Mucosa of rectum (tissue), 2 donors: ENCODE measurements at regions not wholly inside any gene's neighbourhood (a gene's known extent, or its start where the extent isn't known, plus 50 kb on each side); places are given as distances from the start of the nearest gene placed in this dataset.

Experiments used
- H3K27ac ChIP-seq, 2 donors: one replicate each; pipeline ENCODE4 v1.7.0; 2013; ENCODE audit warnings: inconsistent platforms in 2 of 2, low read depth in 2 of 2, low read length in 2 of 2
- H3K27me3 ChIP-seq, 2 donors: one replicate each; pipeline ENCODE4 v1.7.0; 2013; ENCODE audit warnings: low read length in 2 of 2; ENCODE audit not compliant: control insufficient read depth in 2 of 2, insufficient read depth in 2 of 2
- H3K36me3 ChIP-seq, 2 donors: one replicate each; pipeline ENCODE4 v1.7.0; 2013; ENCODE audit warnings: low read length in 2 of 2; ENCODE audit not compliant: control insufficient read depth in 2 of 2, insufficient read depth in 2 of 2
- H3K4me1 ChIP-seq, 2 donors: one replicate each; pipeline ENCODE4 v1.7.0; 2013; ENCODE audit warnings: low read length in 2 of 2, mild to moderate bottlenecking in 1 of 2; ENCODE audit not compliant: control insufficient read depth in 2 of 2, insufficient read depth in 2 of 2
- H3K4me3 ChIP-seq, 2 donors: one replicate each; pipeline ENCODE4 v1.7.0; 2013; ENCODE audit warnings: low read length in 2 of 2
- H3K9ac ChIP-seq, 2 donors: one replicate each; pipeline ENCODE4 v1.7.0; 2013; ENCODE audit warnings: low read length in 2 of 2, low read depth in 1 of 2, mild to moderate bottlenecking in 1 of 2
- H3K9me3 ChIP-seq, 2 donors: one replicate each; pipeline ENCODE4 v1.7.0; 2013; ENCODE audit warnings: low read length in 2 of 2; ENCODE audit not compliant: control insufficient read depth in 2 of 2
- donor health status: healthy.
- donor health status: Normal muscosa, but diverticular disease.

DNA sequence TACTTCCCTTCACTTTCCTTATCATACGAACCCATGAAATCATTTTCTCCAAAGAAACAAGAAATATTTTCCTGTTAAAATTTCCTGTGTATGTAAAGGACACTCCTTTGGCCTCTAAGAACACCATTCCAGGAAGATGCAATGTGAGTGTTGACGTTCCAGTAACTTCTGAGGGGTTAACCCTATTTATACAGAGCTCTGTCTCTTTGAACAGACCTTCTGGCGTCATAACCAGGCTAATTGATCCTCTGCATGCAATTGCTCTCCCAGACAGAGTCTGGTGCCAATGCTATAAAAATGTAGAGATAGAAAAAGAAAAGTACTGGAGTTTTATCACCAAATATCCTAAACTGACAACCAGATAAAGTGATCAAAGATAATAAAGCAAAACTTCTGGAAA lies 218.5 kb downstream of the TLE1 start:
- no peak overlapping the region for H3K9ac ChIP-seq
- H3K4me1 ChIP-seq = no peaks in the 10 kb centered on the region
- H3K9me3 ChIP-seq = no peaks in the 10 kb centered on the region
- H3K27me3 ChIP-seq = no peaks in the 10 kb centered on the region
- no peaks in the 10 kb centered on the region for H3K36me3 ChIP-seq
- no peak overlapping the region for H3K27ac ChIP-seq
- H3K4me3 ChIP-seq = no peak overlapping the region

DNA sequence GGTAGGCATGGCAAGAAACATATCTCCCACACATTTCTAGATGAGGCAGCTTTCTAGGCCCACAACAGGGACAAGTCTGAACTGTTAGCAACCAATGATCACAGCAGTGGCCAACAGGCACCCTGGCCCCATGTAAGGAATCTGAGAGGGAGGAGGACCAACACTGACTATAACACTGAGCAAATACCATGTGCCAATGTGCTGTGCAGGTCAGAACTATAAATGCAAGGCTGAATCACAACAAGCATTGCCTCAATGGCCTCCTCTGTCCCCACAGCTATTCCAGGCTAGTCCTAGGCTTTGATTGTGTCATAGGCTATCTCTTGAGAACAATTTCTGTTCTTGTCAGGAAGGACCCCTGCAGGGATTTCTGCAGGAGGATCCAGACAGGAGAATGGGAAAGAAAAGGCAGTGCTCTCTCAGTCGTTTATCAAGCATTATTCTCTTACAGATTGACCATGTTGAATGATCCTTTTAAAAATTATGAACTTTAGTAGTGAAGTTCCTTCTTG lies 221.2 kb downstream of the TLE1 start:
- Histone ChIP-seq H3K4me3 (no peak overlapping the region), H3K36me3 (no peaks in the 10 kb centered on the region), H3K27ac (no peak overlapping the region), H3K27me3 (no peaks in the 10 kb centered on the region), H3K4me1 (no peaks in the 10 kb centered on the region), H3K9me3 (no peaks in the 10 kb centered on the region), H3K9ac (no peak overlapping the region)

GRCh38 chr9:81466981-81467380 lies 222.4 kb downstream of the TLE1 start:
- no peaks in the 10 kb centered on the region for H3K4me1 ChIP-seq
- H3K36me3 ChIP-seq = no peaks in the 10 kb centered on the region
- H3K4me3 ChIP-seq = no peak overlapping the region
- H3K9me3 ChIP-seq = no peaks in the 10 kb centered on the region
- no peaks in the 10 kb centered on the region for H3K27me3 ChIP-seq
- H3K9ac ChIP-seq = no peak overlapping the region
- H3K27ac ChIP-seq = no peak overlapping the region

GRCh38 chr9:81465468-81466011 lies 223.8 kb downstream of the TLE1 start:
- Histone ChIP-seq H3K9me3 (no peaks in the 10 kb centered on the region), H3K4me3 (no peak overlapping the region), H3K9ac (no peak overlapping the region), H3K27ac (no peak overlapping the region), H3K4me1 (no peaks in the 10 kb centered on the region), H3K27me3 (no peaks in the 10 kb centered on the region), H3K36me3 (no peaks in the 10 kb centered on the region)

- Histone ChIP-seq H3K36me3 (no peaks in the 10 kb centered on the region), H3K4me1 (no peaks in the 10 kb centered on the region), H3K27me3 (no peaks in the 10 kb centered on the region), H3K9me3 (no peaks in the 10 kb centered on the region), H3K9ac (no peak overlapping the region), H3K4me3 (no peak overlapping the region), H3K27ac (no peak overlapping the region)
These were observed 226.5 kb downstream of the TLE1 start for GRCh38 chr9:81462801-81463200.

- Histone ChIP-seq H3K27ac (no peak overlapping the region), H3K4me1 (no peaks in the 10 kb centered on the region), H3K4me3 (no peak overlapping the region), H3K9me3 (no peaks in the 10 kb centered on the region), H3K36me3 (no peaks in the 10 kb centered on the region), H3K27me3 (no peaks in the 10 kb centered on the region), H3K9ac (no peak overlapping the region)
These were observed 228.2 kb downstream of the TLE1 start for GRCh38 chr9:81461196-81461595.

DNA sequence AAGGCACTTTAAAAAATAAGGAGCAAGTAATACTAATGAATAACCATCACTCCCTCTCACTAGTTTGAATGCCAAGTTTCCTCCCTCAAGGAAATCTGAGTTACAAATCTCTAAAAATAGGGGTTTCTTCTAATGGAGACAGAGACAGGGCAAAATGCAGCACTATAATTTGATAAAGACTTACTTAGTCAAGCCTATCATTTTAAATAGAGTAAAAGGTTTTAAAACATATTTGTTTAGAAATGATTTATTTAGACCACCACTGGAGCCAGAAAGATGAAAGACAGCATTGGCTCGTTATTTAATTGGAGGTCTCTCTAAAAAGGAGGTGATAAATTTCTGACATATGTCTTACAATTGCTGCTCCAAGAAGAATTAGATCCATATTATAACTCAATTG lies 228.7 kb downstream of the TLE1 start:
- H3K4me3 ChIP-seq = no peak overlapping the region
- H3K9ac ChIP-seq = no peak overlapping the region
- no peaks in the 10 kb centered on the region for H3K27me3 ChIP-seq
- no peaks in the 10 kb centered on the region for H3K36me3 ChIP-seq
- H3K4me1 ChIP-seq = no peaks in the 10 kb centered on the region
- H3K27ac ChIP-seq = no peak overlapping the region
- H3K9me3 ChIP-seq = no peaks in the 10 kb centered on the region

- H3K9me3 ChIP-seq = no peaks in the 10 kb centered on the region
- no peaks in the 10 kb centered on the region for H3K27me3 ChIP-seq
- H3K36me3 ChIP-seq = no peaks in the 10 kb centered on the region
- H3K4me1 ChIP-seq = no peaks in the 10 kb centered on the region
- H3K9ac ChIP-seq = no peak overlapping the region
- no peak overlapping the region for H3K4me3 ChIP-seq
- H3K27ac ChIP-seq = no peak overlapping the region
These were observed 229.8 kb downstream of the TLE1 start for GRCh38 chr9:81459591-81459990.

DNA sequence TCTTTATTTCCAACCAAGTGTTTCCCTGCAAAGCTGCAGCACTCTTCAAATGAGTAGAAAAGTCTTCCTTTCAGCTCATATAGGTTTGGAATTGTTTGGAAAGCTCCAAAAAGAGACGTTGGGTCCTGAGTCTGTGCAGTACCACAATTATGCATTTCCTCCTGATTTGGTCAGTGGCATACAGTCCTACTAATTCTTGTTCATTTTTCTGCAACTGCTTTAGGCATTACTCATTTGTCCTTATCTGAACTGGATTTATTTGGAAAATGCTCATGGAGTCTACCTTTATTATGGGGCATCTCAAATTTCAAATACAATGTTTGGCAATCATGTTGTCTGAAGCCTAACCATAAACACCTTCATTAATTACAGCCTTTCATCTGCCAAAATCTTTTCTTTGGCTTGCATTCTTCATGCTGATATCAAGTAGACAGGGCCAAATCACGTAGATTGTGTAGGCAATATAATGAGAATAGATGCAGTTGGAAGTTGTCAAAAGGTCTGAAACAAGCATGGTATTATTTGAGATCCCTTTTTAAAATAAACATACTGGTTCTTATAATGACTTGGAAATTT lies 232.8 kb downstream of the TLE1 start:
- Histone ChIP-seq H3K36me3 (no peaks in the 10 kb centered on the region), H3K27me3 (no peaks in the 10 kb centered on the region), H3K9me3 (no peaks in the 10 kb centered on the region), H3K4me3 (no peak overlapping the region), H3K9ac (no peak overlapping the region), H3K4me1 (no peaks in the 10 kb centered on the region), H3K27ac (no peak overlapping the region)

DNA sequence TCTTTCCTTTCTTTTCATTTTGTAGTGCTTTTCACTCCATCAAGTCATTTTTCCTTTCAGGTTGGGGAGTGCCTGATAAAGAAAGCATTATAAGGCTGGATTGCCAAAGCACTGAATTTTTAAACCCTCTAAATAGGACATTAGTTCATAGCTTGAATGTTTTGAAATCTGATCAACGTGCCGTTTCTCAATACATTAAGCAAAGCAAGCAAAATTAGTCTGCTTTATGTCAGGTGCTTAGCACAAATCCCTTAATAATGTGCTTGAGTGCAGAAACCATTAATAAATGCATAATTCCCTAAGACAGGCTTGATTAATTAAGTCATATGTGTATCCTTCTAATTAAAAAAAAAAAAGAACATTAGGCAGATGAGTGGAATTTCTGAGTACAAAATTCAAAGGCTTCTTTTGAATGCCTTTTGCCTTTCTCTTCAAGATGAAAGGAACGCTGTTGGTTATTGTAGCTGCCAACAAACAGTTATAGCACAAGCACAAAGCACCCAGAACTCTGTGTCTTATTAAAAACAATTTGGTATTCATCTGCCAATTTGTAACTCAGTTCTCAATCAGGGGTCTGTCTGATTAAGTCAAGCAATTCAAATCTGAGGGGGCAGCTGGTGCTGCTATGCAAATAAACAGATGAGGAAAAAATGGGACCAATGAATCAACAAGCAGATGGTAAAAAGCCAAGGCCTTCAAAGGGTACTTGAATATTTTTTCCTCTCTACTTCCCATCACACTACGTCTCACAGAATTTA lies 233.7 kb downstream of the TLE1 start:
- no peaks in the 10 kb centered on the region for H3K9me3 ChIP-seq
- no peaks in the 10 kb centered on the region for H3K4me1 ChIP-seq
- H3K4me3 ChIP-seq = no peak overlapping the region
- no peaks in the 10 kb centered on the region for H3K36me3 ChIP-seq
- no peak overlapping the region for H3K27ac ChIP-seq
- no peak overlapping the region for H3K9ac ChIP-seq
- H3K27me3 ChIP-seq = no peaks in the 10 kb centered on the region
